ENCODE measurements at regions not wholly inside any gene's neighbourhood (a gene's known extent, or its start where the extent isn't known, plus 50 kb on each side); places are given as distances from the start of the nearest gene placed in this dataset.

DNA sequence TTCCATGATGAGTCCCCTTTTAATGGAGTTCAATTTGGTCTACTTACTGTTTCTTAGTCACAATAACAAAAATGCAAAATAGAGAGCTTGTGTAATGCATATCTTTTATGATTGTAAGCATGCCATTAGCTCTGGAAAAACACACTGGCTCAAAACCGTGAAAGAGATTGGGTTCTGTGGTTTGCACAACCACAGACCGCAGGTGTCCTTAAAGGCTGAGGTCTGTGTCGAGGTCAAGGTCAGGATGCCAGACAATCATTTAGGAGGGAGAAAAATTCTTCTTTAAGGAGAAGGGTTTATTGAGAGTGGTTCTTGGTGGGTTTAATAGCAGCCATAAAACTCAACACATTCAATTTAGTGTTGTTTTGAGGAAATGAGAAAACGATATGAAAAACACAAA, 487.2 kb downstream of the GALR1 start:
- TF ChIP-seq, protein P1, sequence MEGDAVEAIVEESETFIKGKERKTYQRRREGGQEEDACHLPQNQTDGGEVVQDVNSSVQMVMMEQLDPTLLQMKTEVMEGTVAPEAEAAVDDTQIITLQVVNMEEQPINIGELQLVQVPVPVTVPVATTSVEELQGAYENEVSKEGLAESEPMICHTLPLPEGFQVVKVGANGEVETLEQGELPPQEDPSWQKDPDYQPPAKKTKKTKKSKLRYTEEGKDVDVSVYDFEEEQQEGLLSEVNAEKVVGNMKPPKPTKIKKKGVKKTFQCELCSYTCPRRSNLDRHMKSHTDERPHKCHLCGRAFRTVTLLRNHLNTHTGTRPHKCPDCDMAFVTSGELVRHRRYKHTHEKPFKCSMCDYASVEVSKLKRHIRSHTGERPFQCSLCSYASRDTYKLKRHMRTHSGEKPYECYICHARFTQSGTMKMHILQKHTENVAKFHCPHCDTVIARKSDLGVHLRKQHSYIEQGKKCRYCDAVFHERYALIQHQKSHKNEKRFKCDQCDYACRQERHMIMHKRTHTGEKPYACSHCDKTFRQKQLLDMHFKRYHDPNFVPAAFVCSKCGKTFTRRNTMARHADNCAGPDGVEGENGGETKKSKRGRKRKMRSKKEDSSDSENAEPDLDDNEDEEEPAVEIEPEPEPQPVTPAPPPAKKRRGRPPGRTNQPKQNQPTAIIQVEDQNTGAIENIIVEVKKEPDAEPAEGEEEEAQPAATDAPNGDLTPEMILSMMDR (conservative IDR thresholded peaks at IDR 0.05; ENCODE audit: low read length): no peak
- TF ChIP-seq EZH2phosphoT487 (IDR thresholded peaks at IDR 0.05; ENCODE audit: borderline replicate concordance, low read depth, low read length): no peak
